SK-N-SH treated with all-trans-retinoic acid at 6 μM for 48 hours (cell line): ENCODE measurements at regions not wholly inside any gene's neighbourhood (a gene's known extent, or its start where the extent isn't known, plus 50 kb on each side); places are given as distances from the start of the nearest gene placed in this dataset.

Experiments
- CSDC2 ChIP-seq: fragments of 250-450 bp; sonication (Bioruptor Pico); IDR thresholded peaks from 2 replicates; pipeline ENCODE4 v1.5.0; 2020; ENCODE audit warnings: mild to moderate bottlenecking, moderate library complexity
- CSRNP3 ChIP-seq: fragments of 250-450 bp; sonication (Bioruptor Pico); IDR thresholded peaks from 2 replicates; pipeline ENCODE4 v1.5.1; 2021; ENCODE audit warnings: mild to moderate bottlenecking, moderate library complexity
- PATZ1 ChIP-seq: fragments of 250-450 bp; sonication (Bioruptor Pico); IDR thresholded peaks from 2 replicates; pipeline ENCODE4 v1.8.0; 2020; ENCODE audit warnings: mild to moderate bottlenecking, moderate library complexity, borderline replicate concordance
- TOX ChIP-seq: fragments of 250-450 bp; sonication (Bioruptor Pico); IDR thresholded peaks from 2 replicates; pipeline ENCODE4 v1.8.0; 2021; ENCODE audit warnings: mild to moderate bottlenecking, moderate library complexity, borderline replicate concordance
- ZNF8 ChIP-seq: fragments of 450-650 bp; formaldehyde crosslinking; IDR thresholded peaks from 2 replicates; pipeline ENCODE4 v1.5.0; 2020; ENCODE audit warnings: mild to moderate bottlenecking, moderate library complexity

GRCh38 chr14:87678624-87679023 is 314.4 kb downstream of the GALC start:
- TF ChIP-seq PATZ1 (no peak), CSDC2 (no peak), TOX (CRISPR knock-in tag) (no peak), ZNF8 (CRISPR knock-in tag) (no peak), CSRNP3 (CRISPR knock-in tag) (no peak)
